ENCODE measurements at regions not wholly inside any gene's neighbourhood (a gene's known extent, or its start where the extent isn't known, plus 50 kb on each side); places are given as distances from the start of the nearest gene placed in this dataset.

DNA sequence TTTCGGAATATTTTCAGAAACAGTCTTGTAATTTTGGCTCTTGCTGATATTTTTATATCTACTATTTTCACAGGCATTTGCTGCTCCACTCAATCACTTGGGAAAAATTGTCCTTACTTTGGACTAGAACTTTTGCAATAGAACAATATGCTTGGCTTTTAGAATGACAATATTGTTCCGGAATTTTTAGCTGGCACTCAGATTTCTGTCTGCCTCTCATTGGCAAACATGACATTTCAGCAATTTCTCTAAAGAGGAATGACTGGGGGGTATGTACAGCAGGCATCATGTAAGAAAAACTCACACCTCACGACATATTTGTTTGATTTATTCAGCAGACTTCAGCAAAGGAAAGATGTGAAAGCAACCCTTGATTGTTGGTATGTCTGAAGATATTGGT is 243.6 kb upstream of the GPRIN3 start:
- BruUV-seq (replicated peaks) = no TSS peak
- no peaks in the 10 kb centered on the region for H3K9me3 ChIP-seq (replicated peaks; ENCODE audit: control insufficient read depth, insufficient read depth, low read depth, low read length)
- H3K27me3 ChIP-seq (ENCODE audit: control insufficient read depth in 2 of 2, insufficient read depth in 2 of 2, low read length in 2 of 2) = no peaks in the 10 kb centered on the region
- FAIRE-seq = no peak
- no peak for ATAC-seq
- ChIA-PET CTCF (ENCODE audit: low intra/inter-chr PET ratio) (no interaction called here), POLR2A (no interaction called here)
- no peaks in the 10 kb centered on the region for H3K79me2 ChIP-seq (ENCODE audit: control insufficient read depth, insufficient read depth, low read length)
- H4K20me1 ChIP-seq (replicated peaks; ENCODE audit: control insufficient read depth, insufficient read depth, low read length) = no peaks in the 10 kb centered on the region
- intact Hi-C loops (cut with micrococcal nuclease) = no loop called here
- H3K4me2 ChIP-seq (ENCODE audit: insufficient read depth, low read length) = no peak overlapping the region
- H3K4me1 ChIP-seq (replicated peaks in 1 of 2; ENCODE audit: control insufficient read depth in 2 of 2, insufficient read depth in 2 of 2, low read length in 2 of 2) = no peaks in the 10 kb centered on the region
- no peak for TF ChIP-seq XRCC4 (IDR thresholded peaks at IDR 0.05; ENCODE audit: extremely low read depth, insufficient read depth, insufficient read length)
- TF ChIP-seq, protein P1, sequence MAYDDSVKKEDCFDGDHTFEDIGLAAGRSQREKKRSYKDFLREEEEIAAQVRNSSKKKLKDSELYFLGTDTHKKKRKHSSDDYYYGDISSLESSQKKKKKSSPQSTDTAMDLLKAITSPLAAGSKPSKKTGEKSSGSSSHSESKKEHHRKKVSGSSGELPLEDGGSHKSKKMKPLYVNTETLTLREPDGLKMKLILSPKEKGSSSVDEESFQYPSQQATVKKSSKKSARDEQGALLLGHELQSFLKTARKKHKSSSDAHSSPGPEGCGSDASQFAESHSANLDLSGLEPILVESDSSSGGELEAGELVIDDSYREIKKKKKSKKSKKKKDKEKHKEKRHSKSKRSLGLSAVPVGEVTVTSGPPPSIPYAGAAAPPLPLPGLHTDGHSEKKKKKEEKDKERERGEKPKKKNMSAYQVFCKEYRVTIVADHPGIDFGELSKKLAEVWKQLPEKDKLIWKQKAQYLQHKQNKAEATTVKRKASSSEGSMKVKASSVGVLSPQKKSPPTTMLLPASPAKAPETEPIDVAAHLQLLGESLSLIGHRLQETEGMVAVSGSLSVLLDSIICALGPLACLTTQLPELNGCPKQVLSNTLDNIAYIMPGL (CRISPR knock-in tag; IDR thresholded peaks at IDR 0.05) = no peak
- no peak for TF ChIP-seq DDX20 (tag; IDR thresholded peaks at IDR 0.05; ENCODE audit: low read depth)
- TF ChIP-seq, protein P2, sequence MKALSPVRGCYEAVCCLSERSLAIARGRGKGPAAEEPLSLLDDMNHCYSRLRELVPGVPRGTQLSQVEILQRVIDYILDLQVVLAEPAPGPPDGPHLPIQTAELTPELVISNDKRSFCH (CRISPR knock-in tag; IDR thresholded peaks at IDR 0.05) = no peak
- TF ChIP-seq, protein P2 (tag; IDR thresholded peaks at IDR 0.05) = no peak
- TF ChIP-seq PRMT5 (CRISPR knock-in tag; IDR thresholded peaks at IDR 0.05) = no peak
- TF ChIP-seq CBX3 (IDR thresholded peaks at IDR 0.05; ENCODE audit: borderline replicate concordance in 1 of 2, low read length in 2 of 2) = no peak
- TF ChIP-seq ZNF24 (IDR thresholded peaks at IDR 0.05) = no peak
- no peak for TF ChIP-seq KDM1A (IDR thresholded peaks at IDR 0.05)
- no peak for TF ChIP-seq SMAD1 (IDR thresholded peaks at IDR 0.05; ENCODE audit: low read depth, low read length, partially characterized antibody)
- TF ChIP-seq, protein P3, sequence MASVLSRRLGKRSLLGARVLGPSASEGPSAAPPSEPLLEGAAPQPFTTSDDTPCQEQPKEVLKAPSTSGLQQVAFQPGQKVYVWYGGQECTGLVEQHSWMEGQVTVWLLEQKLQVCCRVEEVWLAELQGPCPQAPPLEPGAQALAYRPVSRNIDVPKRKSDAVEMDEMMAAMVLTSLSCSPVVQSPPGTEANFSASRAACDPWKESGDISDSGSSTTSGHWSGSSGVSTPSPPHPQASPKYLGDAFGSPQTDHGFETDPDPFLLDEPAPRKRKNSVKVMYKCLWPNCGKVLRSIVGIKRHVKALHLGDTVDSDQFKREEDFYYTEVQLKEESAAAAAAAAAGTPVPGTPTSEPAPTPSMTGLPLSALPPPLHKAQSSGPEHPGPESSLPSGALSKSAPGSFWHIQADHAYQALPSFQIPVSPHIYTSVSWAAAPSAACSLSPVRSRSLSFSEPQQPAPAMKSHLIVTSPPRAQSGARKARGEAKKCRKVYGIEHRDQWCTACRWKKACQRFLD (CRISPR knock-in tag; IDR thresholded peaks at IDR 0.05) = no peak
- no peak for TF ChIP-seq ZKSCAN3 (CRISPR knock-in tag; IDR thresholded peaks at IDR 0.05)
- TF ChIP-seq, protein P4, sequence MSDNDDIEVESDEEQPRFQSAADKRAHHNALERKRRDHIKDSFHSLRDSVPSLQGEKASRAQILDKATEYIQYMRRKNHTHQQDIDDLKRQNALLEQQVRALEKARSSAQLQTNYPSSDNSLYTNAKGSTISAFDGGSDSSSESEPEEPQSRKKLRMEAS (CRISPR knock-in tag; IDR thresholded peaks at IDR 0.05) = no peak
- TF ChIP-seq ZNF507 (tag; conservative IDR thresholded peaks at IDR 0.05) = no peak
- DNase-seq (ENCODE audit: extremely low read depth in 1 of 4, low spot score in 3 of 4) = no peak
- H2AFZ ChIP-seq (ENCODE audit: low read depth, low read length) = no peak overlapping the region
- H3K4me3 ChIP-seq = no peak overlapping the region
- in situ Hi-C loops (cut with MboI) = no loop called here
- 0% methylated on average over 3 of the region's 3 CpGs for WGBS (ENCODE audit: insufficient coverage, low coverage, missing lambda C conversion rate)
- H3K36me3 ChIP-seq (ENCODE audit: control insufficient read depth, insufficient read depth, low read length) = no peaks in the 10 kb centered on the region
- no peak overlapping the region for H3K9ac ChIP-seq (ENCODE audit: insufficient read depth in 1 of 2, low read depth in 2 of 2, low read length in 2 of 2)
- H3K9me1 ChIP-seq (ENCODE audit: control insufficient read depth, insufficient read depth, low read length) = no peaks in the 10 kb centered on the region
- no peak overlapping the region for H3K27ac ChIP-seq (ENCODE audit: extremely low read depth, low read depth, low read length)
